ENCODE measurements at regions not wholly inside any gene's neighbourhood (a gene's known extent, or its start where the extent isn't known, plus 50 kb on each side); places are given as distances from the start of the nearest gene placed in this dataset.

DNA sequence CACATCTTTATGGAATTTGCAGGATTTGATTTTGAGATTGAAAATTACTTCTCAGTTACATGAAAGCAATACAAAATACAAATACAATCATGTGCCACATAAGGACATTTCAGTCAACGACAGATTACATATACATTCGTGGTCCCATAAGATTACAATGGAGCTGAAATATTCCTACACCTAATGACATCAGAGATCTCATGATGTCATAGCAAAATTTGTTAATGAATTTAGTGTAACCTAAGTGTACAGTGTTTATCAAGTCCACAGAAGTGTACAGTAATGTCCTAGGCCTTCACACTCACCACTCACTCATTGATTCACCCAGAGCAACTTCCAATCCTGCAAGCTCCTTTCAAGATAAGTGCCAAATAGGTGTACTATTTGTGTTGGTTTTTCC is 126.5 kb downstream of the GPAM start:
- DNase-seq (ENCODE audit: low spot score): no peak

DNA sequence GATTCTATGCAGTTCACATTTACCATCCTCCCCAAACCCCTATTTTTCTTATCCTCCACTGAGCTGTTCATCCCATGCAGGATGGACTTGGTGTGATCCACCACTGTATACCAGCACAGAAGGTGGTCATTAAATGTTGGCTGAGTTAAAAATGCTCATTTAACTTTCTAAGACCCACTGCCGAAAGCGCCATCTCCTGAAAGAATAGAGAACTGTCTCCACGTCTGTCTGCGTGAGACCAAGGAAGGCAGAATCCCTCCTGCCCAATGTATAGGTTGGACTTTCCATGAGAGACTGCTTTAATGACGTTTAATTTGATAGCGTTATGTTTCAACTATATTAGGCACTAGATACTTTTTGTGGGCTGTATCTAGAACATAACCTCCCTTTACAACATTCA is 124.3 kb downstream of the GPAM start:
- DNase-seq (ENCODE audit: low spot score): no peak

DNA sequence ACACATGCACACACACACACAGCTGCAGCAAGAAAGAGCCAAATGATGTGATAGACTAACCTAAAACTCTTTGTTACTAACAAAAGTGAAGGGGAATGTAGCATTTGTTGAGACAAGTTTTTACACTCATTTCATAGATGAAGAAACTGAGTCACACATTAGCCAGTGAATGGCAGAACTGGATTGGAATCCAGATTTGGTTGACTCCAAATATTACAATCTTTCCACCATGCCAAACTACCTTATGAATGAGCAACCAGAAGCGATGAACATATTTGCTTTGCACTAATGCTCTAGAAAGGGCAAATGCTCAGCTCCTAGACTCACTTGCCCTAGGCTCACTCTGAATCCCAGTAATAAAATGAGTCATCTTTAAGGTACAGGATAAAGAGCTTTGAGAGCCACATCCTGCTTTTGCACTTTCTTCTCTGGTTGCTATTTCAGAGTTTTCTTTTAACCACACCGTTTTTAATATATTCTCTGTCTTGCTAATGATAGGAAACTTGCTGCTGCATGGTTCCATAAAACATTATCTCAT is 111.9 kb downstream of the GPAM start:
- no peak for DNase-seq (ENCODE audit: low spot score)

DNA sequence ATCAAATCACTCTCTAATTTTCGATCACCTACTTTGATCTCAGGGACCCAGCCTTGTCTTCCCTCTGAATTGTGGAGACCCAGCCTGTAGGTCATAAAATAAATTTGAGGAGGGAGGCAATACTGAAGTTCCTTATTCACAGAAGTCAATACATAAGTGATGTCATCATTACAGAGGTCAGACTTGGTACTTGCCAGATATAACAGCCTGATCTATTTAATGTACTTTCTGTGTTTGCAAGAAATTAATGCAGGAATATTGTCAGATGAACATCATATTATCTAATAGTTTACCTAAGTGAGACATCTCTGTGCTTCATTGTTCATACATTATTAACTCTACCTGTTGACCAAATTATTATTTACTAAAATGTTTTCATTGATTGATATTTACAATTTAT is 105.6 kb downstream of the GPAM start:
- no peak for DNase-seq (ENCODE audit: low spot score)

DNA sequence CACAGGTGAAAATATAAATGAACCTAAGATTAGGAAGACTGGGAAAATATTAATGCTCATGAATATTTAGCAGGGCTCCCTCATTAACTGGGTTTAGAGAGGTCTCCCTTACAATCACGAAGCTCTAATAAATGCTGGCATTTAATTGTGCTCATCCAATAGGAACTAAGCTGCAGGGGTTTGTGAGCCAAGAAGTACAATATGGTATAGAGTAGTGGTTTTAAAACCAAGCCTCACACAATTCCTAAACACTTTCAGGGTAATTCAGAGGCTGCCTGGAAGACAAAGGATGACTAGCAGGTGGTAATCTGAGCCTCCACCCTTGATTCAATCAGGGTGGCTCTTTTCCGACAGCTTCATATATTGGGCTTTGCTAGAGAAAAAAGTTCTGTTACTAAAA is 103.3 kb downstream of the GPAM start:
- DNase-seq (ENCODE audit: low spot score): no peak

DNA sequence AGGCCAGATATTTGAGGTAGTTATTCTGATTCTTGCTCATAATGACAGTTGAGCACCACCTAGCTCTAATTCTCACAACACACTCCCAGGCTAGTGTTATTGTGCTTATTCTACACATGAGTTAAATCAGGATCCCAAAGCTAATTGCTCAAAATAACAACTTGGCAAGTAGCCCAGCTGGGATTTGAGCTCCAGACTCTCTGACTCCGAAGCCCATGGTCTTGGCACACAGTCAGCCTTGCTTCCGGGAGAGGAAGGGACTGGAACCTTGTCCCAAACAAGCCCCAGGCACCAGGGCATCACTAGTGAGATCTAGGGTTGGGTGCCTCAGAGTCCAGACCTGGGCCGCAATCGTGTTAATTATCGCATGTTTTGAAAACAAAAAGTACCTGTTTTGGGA is 101.4 kb downstream of the GPAM start:
- no peak for DNase-seq (ENCODE audit: low spot score)

DNA sequence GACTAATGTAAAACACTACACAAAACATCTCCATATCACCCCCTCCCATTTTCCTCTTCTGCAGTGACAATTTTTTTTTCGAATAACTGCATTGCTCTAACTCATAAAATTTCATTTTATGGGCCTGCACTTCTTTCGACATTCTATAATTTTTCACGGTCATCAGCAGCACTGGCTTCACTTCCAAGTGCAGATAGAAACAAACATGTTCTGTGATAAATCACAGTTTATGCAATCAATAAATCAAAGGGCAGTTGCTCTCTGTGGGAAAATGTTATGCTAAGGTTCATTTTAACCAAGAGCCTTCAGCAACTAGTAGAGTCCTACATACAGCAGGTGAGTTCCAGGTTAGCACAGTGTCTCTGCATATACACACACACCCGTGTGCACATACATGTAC is 100.1 kb downstream of the GPAM start:
- DNase-seq (ENCODE audit: low spot score): no peak

DNA sequence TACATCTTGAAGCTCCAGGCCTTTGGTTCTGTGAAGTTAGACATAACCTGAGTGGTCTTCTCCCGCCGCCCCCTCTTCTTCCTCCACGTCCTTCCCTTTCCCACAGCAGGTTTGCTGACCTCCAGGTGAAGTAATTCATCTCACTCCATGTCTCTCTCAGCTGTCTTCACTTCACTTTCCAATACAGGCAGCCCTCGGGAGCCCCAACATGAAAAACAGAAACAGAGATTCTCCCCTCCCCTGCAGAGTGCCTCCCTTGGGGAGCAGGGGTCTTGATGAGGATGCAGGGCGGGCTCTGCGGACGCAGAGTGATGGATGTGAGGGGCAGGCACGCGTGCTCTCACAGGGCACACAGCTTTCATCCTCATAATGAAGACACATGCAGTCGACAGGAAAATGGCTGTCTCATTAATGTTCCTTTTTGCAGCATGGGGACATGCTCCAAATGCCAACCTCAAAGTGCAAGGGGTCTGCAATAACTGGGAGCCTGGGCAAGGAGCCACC is 95.6 kb downstream of the GPAM start:
- no peak for DNase-seq (ENCODE audit: low spot score)

DNA sequence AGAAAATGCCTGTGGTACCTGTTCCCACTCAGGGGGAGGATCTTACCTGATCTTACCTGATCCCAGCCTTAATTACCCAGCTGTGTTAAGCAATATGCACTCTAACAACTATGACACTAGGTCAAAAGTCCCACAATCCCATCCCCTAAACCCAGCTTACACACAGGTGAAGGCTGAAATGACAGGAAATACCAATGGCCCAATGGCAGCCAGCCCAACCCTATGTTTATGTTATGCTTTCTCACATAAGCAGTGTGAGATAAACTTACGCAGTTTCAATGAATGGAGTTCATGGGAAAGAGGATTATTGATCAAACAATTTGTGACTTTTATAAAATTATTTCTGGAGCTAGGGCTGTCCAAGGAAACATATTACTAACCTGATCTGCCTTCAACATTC is 91.9 kb downstream of the GPAM start:
- no peak for DNase-seq (ENCODE audit: low spot score)

DNA sequence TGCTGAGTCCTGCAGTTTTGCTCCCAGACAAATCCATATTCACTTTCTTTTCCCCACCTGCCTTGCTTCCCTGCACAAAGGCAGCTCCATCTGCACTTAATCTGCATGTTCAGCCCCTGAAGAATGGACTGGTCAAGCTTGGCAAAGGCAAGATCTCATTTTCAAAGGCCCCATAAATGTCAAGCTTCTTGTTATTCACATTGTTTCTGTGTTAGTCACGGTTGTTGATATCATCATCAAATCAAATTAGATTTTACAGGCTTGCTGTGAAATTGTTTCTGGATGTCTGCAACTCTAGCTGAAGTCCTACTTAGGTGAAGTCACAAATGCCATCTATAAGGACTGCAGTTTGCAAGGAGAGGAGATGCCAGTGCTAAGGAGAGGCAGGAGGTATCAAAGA is 91.0 kb downstream of the GPAM start:
- DNase-seq (ENCODE audit: low spot score): no peak

DNA sequence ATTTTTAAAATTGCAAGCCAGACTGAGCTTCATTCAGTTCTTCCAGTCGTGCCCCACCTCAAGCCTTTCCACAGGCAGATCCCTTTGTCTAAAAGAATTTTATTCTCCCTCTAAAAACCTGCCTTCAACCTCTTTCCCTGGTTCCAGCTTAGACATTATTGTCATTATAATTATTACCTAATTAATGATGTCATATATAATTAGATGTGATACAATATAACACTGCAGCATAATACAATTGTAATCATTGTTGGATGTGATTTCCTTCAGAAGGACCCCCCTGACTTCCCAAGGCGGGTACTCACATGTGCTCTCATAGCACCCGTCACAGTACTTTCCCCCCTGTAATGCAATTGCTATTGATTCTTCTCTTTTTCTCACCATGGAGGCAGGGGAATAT is 88.6 kb downstream of the GPAM start:
- DNase-seq (ENCODE audit: low spot score): no peak

DNA sequence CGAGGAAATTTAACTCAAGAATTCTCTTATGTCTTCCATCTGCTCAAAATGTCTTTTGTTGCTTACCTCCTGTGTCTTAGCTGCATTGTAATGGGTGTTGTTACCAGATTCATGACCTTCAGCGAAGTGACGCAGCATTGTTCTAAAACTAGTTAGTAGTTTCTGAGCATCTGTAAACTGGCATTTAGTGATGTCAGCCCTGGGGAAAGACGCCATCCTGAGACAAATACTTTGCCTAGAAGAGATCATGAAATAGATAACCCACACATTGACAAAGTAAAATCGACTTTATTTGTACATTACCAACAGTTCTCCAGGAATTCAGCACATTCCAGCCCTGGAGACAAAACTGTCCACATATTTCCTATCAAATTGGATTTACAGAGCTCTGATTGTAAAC is 87.8 kb downstream of the GPAM start:
- no peak for DNase-seq (ENCODE audit: low spot score)

DNA sequence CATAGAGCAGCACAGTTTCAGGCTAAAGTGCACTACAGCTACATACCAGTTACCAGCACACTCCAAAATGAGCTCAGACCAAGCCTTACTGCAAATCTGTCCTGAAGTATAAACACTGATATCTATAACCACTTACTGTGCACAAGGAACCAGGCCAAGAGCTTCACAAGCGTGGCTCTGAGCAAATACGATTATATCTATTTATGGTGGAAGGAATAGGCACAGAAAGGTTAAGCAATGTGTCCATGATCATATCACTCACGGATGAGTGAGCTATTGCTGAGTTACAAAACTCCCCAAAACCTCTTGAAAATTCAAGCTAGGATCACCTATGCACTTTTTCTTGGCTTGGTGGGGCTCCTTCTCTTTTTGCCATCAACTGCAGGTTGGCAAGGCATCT is 84.9 kb downstream of the GPAM start:
- no peak for DNase-seq (ENCODE audit: low spot score)

Measured in NAMALWA (cell line).